Kidney (tissue), 13 donors: ENCODE measurements at regions not wholly inside any gene's neighbourhood (a gene's known extent, or its start where the extent isn't known, plus 50 kb on each side); places are given as distances from the start of the nearest gene placed in this dataset.
A peak's percentile ranks its signal among the peaks of the same experiment; 100 is the strongest.

ENCODE experiments used
- DNase-seq, 5 donors: peaks; one replicate each; pipeline ENCODE4 v3.0.0-alpha.2; 2013 to 2020
- FAIRE-seq: peaks from 2 replicates; lab custom pipeline; 2012; peaks lifted over from hg19 to GRCh38; lab: Jason Lieb, UNC
- H3K27ac ChIP-seq, 2 donors: one replicate each; pipeline ENCODE4 v1.7.0; 2013; ENCODE audit warnings: low read depth in 2 of 2, low read length in 2 of 2, inconsistent platforms in 1 of 2
- H3K27me3 ChIP-seq: one replicate; pipeline ENCODE4 v1.7.1; 2013; ENCODE audit warnings: low read length, inconsistent platforms; ENCODE audit not compliant: control insufficient read depth, insufficient read depth
- H3K36me3 ChIP-seq, 3 donors: one replicate each; pipeline versions ENCODE4 v1.7.0 to v1.7.1; 2013; ENCODE audit warnings: low read length in 3 of 3, control low read depth in 1 of 3, inconsistent platforms in 1 of 3; ENCODE audit not compliant: insufficient read depth in 3 of 3, control insufficient read depth in 2 of 3
- H3K4me1 ChIP-seq, 3 donors: one replicate each; pipeline versions ENCODE4 v1.7.0 to v1.7.1; 2013; ENCODE audit warnings: low read length in 3 of 3, inconsistent platforms in 1 of 3, low read depth in 1 of 3; ENCODE audit not compliant: control insufficient read depth in 2 of 3, insufficient read depth in 2 of 3
- H3K4me3 ChIP-seq, 3 donors: one replicate each; pipeline versions ENCODE4 v1.7.0 to v1.8.1; 2013; ENCODE audit warnings: low read length in 3 of 3, control low read depth in 1 of 3, inconsistent platforms in 1 of 3
- H3K9ac ChIP-seq, 3 donors: one replicate each; pipeline versions ENCODE4 v1.7.0 to v1.7.1; 2013; ENCODE audit warnings: low read length in 3 of 3, control low read depth in 1 of 3, inconsistent platforms in 1 of 3
- H3K9me3 ChIP-seq, 3 donors: one replicate each; pipeline versions ENCODE4 v1.7.0 to v1.7.1; 2013; ENCODE audit warnings: low read length in 3 of 3, control low read depth in 1 of 3, inconsistent platforms in 1 of 3; ENCODE audit not compliant: control insufficient read depth in 2 of 3, insufficient read depth in 1 of 3
- CTCF ChIP-seq: IDR thresholded peaks from 3 replicates; pipeline ENCODE4 v1.5.1; 2012; ENCODE audit warnings: mild to moderate bottlenecking, moderate library complexity, borderline replicate concordance; ENCODE audit not compliant: insufficient read depth; ENCODE audit errors: extremely low read depth
- intact Hi-C: fragments of 100-400 bp; cut with DNase I; formaldehyde crosslinking; loops from one replicate; pipeline ENCODE4 v1.11.1; 2022
- donor health status: control.
- donor health status: control.
- donor health status: control.
- donor health status: control.
- donor health status: control.
- donor health status: DM: yes; HTN: yes; CAD: no.
- donor health status: Normal renal cell carcinoma (clear cell type).

GRCh38 chr4:136751556-136751955 lies 780.7 kb downstream of the PCDH18 start:
- Histone ChIP-seq H3K27ac (no peak overlapping the region), H3K4me1 (peaks cover 0 to 3% (median 0%) of the 10 kb centered on the region in 3 donors), H3K9me3 (no peaks in the 10 kb centered on the region), H3K4me3 (no peak overlapping the region), H3K36me3 (no peaks in the 10 kb centered on the region), H3K9ac (no peak overlapping the region), H3K27me3 (no peaks in the 10 kb centered on the region)
- DNase-seq (no peak), FAIRE-seq (no peak)
- no peak for TF ChIP-seq CTCF
- intact Hi-C loops, result no loop called here

GRCh38 chr4:136750897-136751296 lies 781.4 kb downstream of the PCDH18 start:
- intact Hi-C loops, result no loop called here
- no peak for TF ChIP-seq CTCF
- Histone ChIP-seq H3K4me1 (peaks cover 0 to 3% (median 0%) of the 10 kb centered on the region in 3 donors), H3K27me3 (no peaks in the 10 kb centered on the region), H3K36me3 (no peaks in the 10 kb centered on the region), H3K4me3 (no peak overlapping the region), H3K9ac (no peak overlapping the region), H3K27ac (no peak overlapping the region), H3K9me3 (no peaks in the 10 kb centered on the region)
- FAIRE-seq, result no peak
- no peak for DNase-seq

GRCh38 chr4:136749989-136750388 lies 782.3 kb downstream of the PCDH18 start:
- peaks cover 0 to 6% (median 0%) of the 10 kb centered on the region in 3 donors for H3K4me1 ChIP-seq
- H3K4me3 ChIP-seq, result no peak overlapping the region
- H3K27ac ChIP-seq, result no peak overlapping the region
- no peak for TF ChIP-seq CTCF
- no peaks in the 10 kb centered on the region for H3K36me3 ChIP-seq
- intact Hi-C loops, result no loop called here
- no peak overlapping the region for H3K9ac ChIP-seq
- no peaks in the 10 kb centered on the region for H3K27me3 ChIP-seq
- peak in 1 of 5 donors; percentile 12 for DNase-seq
- no peaks in the 10 kb centered on the region for H3K9me3 ChIP-seq
- FAIRE-seq, result no peak

- no peak overlapping the region for H3K9ac ChIP-seq
- DNase-seq, result no peak
- H3K36me3 ChIP-seq, result no peaks in the 10 kb centered on the region
- intact Hi-C loops, result no loop called here
- H3K4me3 ChIP-seq, result no peak overlapping the region
- H3K4me1 ChIP-seq, result peaks cover 0 to 3% (median 0%) of the 10 kb centered on the region in 3 donors
- TF ChIP-seq CTCF, result no peak
- H3K9me3 ChIP-seq, result peaks cover 0 to 1% (median 0%) of the 10 kb centered on the region in 3 donors
- no peak for FAIRE-seq
- H3K27me3 ChIP-seq, result no peaks in the 10 kb centered on the region
- H3K27ac ChIP-seq, result no peak overlapping the region
Measured at GRCh38 chr4:136748773-136749172, 783.5 kb downstream of the PCDH18 start.
